ENCODE measurements at regions not wholly inside any gene's neighbourhood (a gene's known extent, or its start where the extent isn't known, plus 50 kb on each side); places are given as distances from the start of the nearest gene placed in this dataset.

GRCh38 chr2:76478266-76479035 lies 767.7 kb upstream of the GCFC2 start:
- DNase-seq (no peak), ATAC-seq (no peak)
- intact Hi-C loops (cut with DNase I, micrococcal nuclease): no loop called here

GRCh38 chr2:76472946-76473345 lies 762.2 kb upstream of the GCFC2 start:
- no peak for ATAC-seq
- DNase-seq: no peak
- intact Hi-C loops (cut with DNase I, micrococcal nuclease): no loop called here

- DNase-seq: no peak
- intact Hi-C loops (cut with DNase I, micrococcal nuclease): no loop called here
- ATAC-seq: no peak
Measured at GRCh38 chr2:76469066-76469465, 758.4 kb upstream of the GCFC2 start.

DNA sequence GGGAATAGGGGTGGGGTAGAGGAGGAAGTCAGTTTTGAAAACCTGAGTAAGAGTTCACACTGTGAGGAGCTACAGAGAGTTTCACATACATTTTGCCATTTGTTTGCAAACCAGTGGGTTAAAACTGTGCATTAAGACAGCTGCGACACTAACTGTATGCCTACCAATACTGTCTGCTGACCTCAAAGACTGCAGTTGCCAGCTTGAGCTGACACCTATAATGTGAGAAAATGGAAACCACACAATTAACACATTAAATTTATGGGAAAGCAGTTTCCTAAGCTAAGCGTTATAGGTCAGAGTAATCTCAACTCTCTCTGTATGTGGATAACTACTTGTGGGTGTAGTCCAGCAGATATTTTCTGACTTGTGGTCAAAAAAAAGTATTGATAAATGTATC lies 756.6 kb upstream of the GCFC2 start:
- DNase-seq (no peak), ATAC-seq (no peak)
- intact Hi-C loops (cut with DNase I, micrococcal nuclease): no loop called here

- no peak for DNase-seq
- intact Hi-C loops (cut with DNase I, micrococcal nuclease): no loop called here
Measured at GRCh38 chr2:76464310-76464709, 753.6 kb upstream of the GCFC2 start.

DNA sequence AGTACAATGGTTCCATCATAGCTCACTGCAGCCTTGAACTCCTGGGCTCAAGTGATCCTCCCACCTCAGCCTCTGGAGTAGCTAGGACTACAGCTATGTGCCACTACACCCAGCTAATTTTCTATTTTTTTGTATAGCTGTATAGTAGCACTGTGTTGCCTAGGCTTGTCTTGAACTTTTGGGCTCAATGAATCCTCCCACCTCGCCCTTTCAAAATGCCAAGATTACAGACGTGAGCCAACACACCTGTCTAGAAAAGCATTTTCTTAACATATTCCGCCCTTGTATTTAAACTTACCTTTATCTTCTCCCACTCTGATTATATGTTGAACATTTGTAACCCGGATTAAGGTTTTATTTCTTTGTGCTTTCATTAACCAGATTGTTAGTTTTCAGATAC lies 750.7 kb upstream of the GCFC2 start:
- no peak for DNase-seq
- no peak for ATAC-seq
- intact Hi-C loops (cut with DNase I, micrococcal nuclease): no loop called here

More at GRCh38 chr2:76464310-76464709, 753.6 kb upstream of the GCFC2 start:
- no peak for ATAC-seq

GRCh38 chr2:76455910-76456309 lies 745.2 kb upstream of the GCFC2 start:
- intact Hi-C loops (cut with DNase I, micrococcal nuclease): no loop called here
- DNase-seq: no peak
- ATAC-seq: no peak

- no peak for ATAC-seq
- intact Hi-C loops (cut with DNase I, micrococcal nuclease): no loop called here
- DNase-seq: no peak
Measured at GRCh38 chr2:76450024-76450475, 739.3 kb upstream of the GCFC2 start.

- DNase-seq: no peak
- no peak for ATAC-seq
- intact Hi-C loops (cut with DNase I, micrococcal nuclease): no loop called here
Measured at GRCh38 chr2:76448956-76449355, 738.2 kb upstream of the GCFC2 start.

DNA sequence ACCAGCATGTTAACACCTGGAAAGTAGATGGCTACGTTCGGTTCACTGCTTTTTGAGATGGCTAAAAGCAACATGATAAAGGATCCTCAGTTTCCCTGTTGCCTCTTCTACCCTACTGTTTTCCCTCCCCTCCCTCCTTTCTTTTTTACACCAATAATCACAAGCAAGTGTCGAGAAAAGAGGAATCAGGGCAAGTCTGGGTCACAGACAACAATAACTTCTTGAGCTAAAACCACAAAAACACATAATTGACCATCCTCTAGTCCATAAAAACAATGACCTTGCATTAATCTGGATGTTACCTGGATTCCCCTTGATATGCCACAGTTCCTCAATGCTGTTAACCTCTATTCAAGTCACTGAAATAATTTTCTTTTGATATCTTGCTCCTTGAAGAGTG lies 736.6 kb upstream of the GCFC2 start:
- DNase-seq: no peak
- intact Hi-C loops (cut with DNase I, micrococcal nuclease): no loop called here
- no peak for ATAC-seq

- DNase-seq (no peak), ATAC-seq (no peak)
- intact Hi-C loops (cut with DNase I, micrococcal nuclease): no loop called here
Measured at GRCh38 chr2:76446872-76447271, 736.2 kb upstream of the GCFC2 start.

GRCh38 chr2:76445880-76446279 lies 735.2 kb upstream of the GCFC2 start:
- no peak for DNase-seq
- ATAC-seq: no peak
- intact Hi-C loops (cut with DNase I, micrococcal nuclease): no loop called here

DNA sequence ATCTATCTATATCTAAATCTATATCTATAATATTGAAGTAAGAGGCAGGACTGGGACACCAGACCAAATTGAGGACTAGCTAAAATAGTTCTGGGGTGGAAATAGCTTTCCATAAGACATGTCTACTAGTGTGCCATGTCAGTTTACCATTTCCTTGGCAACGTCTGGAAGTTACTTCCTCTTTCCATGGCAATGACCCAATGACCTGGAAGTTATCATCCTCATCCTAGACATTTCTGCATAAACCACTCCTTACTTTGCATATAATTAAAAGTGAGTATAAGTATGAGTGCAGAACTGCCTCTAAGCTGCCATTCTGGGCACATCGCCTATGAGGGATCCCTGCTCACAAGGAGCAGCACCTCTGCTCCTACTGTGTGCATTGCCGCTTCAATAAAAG lies 734.0 kb upstream of the GCFC2 start:
- DNase-seq (no peak), ATAC-seq (no peak)
- intact Hi-C loops (cut with DNase I, micrococcal nuclease): no loop called here

DNA sequence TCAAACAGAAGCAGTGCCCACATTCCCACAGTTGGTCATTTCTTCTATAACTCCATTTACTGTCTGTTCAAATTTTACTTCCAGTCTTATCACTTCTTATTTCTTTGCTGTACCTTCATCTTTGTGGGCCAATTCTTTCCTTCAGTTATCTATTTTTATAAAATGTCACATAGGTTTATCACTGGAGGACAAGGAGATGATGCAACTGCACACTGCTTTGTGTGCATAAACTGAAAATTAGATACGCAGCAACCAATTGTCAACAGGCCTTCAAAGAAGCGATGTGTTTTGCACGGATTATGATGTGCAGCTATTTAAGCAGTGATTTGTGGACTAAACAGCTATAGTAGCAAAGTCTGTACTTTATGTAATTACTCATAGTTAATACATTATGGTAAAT lies 726.8 kb upstream of the GCFC2 start:
- DNase-seq: no peak
- intact Hi-C loops (cut with DNase I, micrococcal nuclease): no loop called here

GRCh38 chr2:76429374-76429773 lies 718.7 kb upstream of the GCFC2 start:
- DNase-seq: no peak
- ATAC-seq: no peak
- intact Hi-C loops (cut with DNase I, micrococcal nuclease): no loop called here

More for the DNA sequence above, 726.8 kb upstream of the GCFC2 start:
- ATAC-seq: no peak

- DNase-seq (no peak), ATAC-seq (no peak)
- intact Hi-C loops (cut with DNase I, micrococcal nuclease): no loop called here
Measured at GRCh38 chr2:76427452-76427851, 716.7 kb upstream of the GCFC2 start.

GRCh38 chr2:76415821-76416220 lies 705.1 kb upstream of the GCFC2 start:
- ATAC-seq: no peak
- DNase-seq: no peak
- intact Hi-C loops (cut with DNase I, micrococcal nuclease): no loop called here

GRCh38 chr2:76413436-76413835 lies 702.7 kb upstream of the GCFC2 start:
- intact Hi-C loops (cut with DNase I, micrococcal nuclease): no loop called here
- no peak for ATAC-seq
- DNase-seq: no peak

GRCh38 chr2:76406134-76406855 lies 695.6 kb upstream of the GCFC2 start:
- no peak for ATAC-seq
- intact Hi-C loops (cut with DNase I, micrococcal nuclease): no loop called here

GRCh38 chr2:76393356-76393755 lies 682.6 kb upstream of the GCFC2 start:
- ATAC-seq (no peak), DNase-seq (no peak)
- intact Hi-C loops (cut with DNase I, micrococcal nuclease): no loop called here

More at GRCh38 chr2:76406134-76406855, 695.6 kb upstream of the GCFC2 start:
- no peak for DNase-seq

All from left colon (tissue), 2 donors.